Body of pancreas (tissue), 4 donors: ENCODE measurements at regions not wholly inside any gene's neighbourhood (a gene's known extent, or its start where the extent isn't known, plus 50 kb on each side); places are given as distances from the start of the nearest gene placed in this dataset.

ENCODE experiments used
- ATAC-seq: fragments of 150-250 bp; one replicate; pipeline ENCODE4 v1.9.1; 2016
- DNase-seq, 4 donors: peaks; one replicate each; pipeline ENCODE4 v3.0.0-alpha.2; 2019
- H3K27ac ChIP-seq, 4 donors: fragments of 200-600 bp; sonication (generic); 1 replicate in 3 of 4; 2 replicates in 1 of 4; pipeline versions ENCODE4 v1.5.1 to v1.6.1; 2016 to 2019; ENCODE audit warnings: mild to moderate bottlenecking in 1 of 4, mixed read lengths in 1 of 4, moderate library complexity in 1 of 4
- H3K27me3 ChIP-seq, 2 donors: fragments of 200-600 bp; sonication (generic); one replicate each; pipeline ENCODE4 v1.6.0; 2016; ENCODE audit warnings: mild to moderate bottlenecking in 1 of 2
- H3K36me3 ChIP-seq, 2 donors: fragments of 200-600 bp; sonication (generic); replicated peaks in 1 of 2; 2 replicates each; pipeline ENCODE4 v1.5.1; 2016; ENCODE audit warnings: low read depth in 2 of 2; ENCODE audit not compliant: insufficient read depth in 1 of 2
- H3K4me1 ChIP-seq: fragments of 200-600 bp; sonication (generic); one replicate; pipeline ENCODE4 v1.6.0; 2016
- H3K4me3 ChIP-seq, 2 donors: fragments of 200-600 bp; sonication (generic); 1 replicate in 1 of 2; 2 replicates in 1 of 2; pipeline ENCODE4 v1.5.1; 2016 to 2019
- H3K9me3 ChIP-seq, 3 donors: fragments of 200-600 bp; sonication (generic); 1 replicate in 2 of 3; 2 replicates in 1 of 3; pipeline ENCODE4 v1.5.1; 2016
- CTCF ChIP-seq, 7 experiments: fragments of 450-650 bp in 4 of 7; fragments of 200-600 bp in 3 of 7; sonication (generic) in 3 of 7; IDR thresholded peaks; one replicate each; pipeline ENCODE4 v1.5.1; 2016 to 2019; ENCODE audit warnings: antibody characterized with exemption in 7 of 7
- POLR2A ChIP-seq, 3 donors: fragments of 450-650 bp; IDR thresholded peaks; one replicate each; pipeline ENCODE4 v1.6.1; 2016; ENCODE audit warnings: antibody characterized with exemption in 3 of 3, mild to moderate bottlenecking in 2 of 3
- WGBS, 2 donors: methylation state at CpG; one replicate each; pipeline ENCODE4 v1.1.5; 2017; 5-methylcytosine and 5-hydroxymethylcytosine counted together
- intact Hi-C: fragments of 100-400 bp; cut with DNase I; formaldehyde crosslinking; loops from one replicate; pipeline ENCODE4 v1.15.1; 2023

GRCh38 chr4:59314637-59315036 is 1885.5 kb upstream of the ADGRL3 start:
- intact Hi-C loops: no loop called here
- Histone ChIP-seq H3K4me3 (no peak overlapping the region), H3K4me1 (no peaks in the 10 kb centered on the region), H3K36me3 (no peaks in the 10 kb centered on the region), H3K27me3 (no peaks in the 10 kb centered on the region), H3K27ac (no peak overlapping the region), H3K9me3 (no peaks in the 10 kb centered on the region)
- TF ChIP-seq POLR2A (IDR thresholded peaks at IDR 0.05): no peak
- ATAC-seq (no peak), DNase-seq (no peak)
- WGBS, 2 donors: 0 to 29% methylated on average over 1 of the region's 1 CpG

GRCh38 chr4:59339631-59340030 is 1860.5 kb upstream of the ADGRL3 start:
- intact Hi-C loops: no loop called here
- Histone ChIP-seq H3K36me3 (no peaks in the 10 kb centered on the region), H3K27me3 (no peaks in the 10 kb centered on the region), H3K27ac (no peak overlapping the region), H3K9me3 (no peaks in the 10 kb centered on the region), H3K4me1 (no peaks in the 10 kb centered on the region), H3K4me3 (no peak overlapping the region)
- DNase-seq (no peak), ATAC-seq (no peak)
- TF ChIP-seq POLR2A (IDR thresholded peaks at IDR 0.05) (no peak), CTCF (IDR thresholded peaks at IDR 0.05) (no peak)

- Histone ChIP-seq H3K9me3 (no peaks in the 10 kb centered on the region), H3K4me3 (no peak overlapping the region), H3K36me3 (no peaks in the 10 kb centered on the region), H3K27me3 (no peaks in the 10 kb centered on the region), H3K27ac (no peak overlapping the region), H3K4me1 (no peaks in the 10 kb centered on the region)
- ATAC-seq (no peak), DNase-seq (no peak)
- intact Hi-C loops: no loop called here
- TF ChIP-seq POLR2A (IDR thresholded peaks at IDR 0.05) (no peak), CTCF (IDR thresholded peaks at IDR 0.05) (no peak)
Observed at GRCh38 chr4:59341506-59341905, 1858.6 kb upstream of the ADGRL3 start.

- intact Hi-C loops: no loop called here
- TF ChIP-seq CTCF (IDR thresholded peaks at IDR 0.05) (no peak), POLR2A (IDR thresholded peaks at IDR 0.05) (no peak)
- ATAC-seq (no peak), DNase-seq (no peak)
- Histone ChIP-seq H3K27ac (no peak overlapping the region), H3K36me3 (no peaks in the 10 kb centered on the region), H3K9me3 (no peaks in the 10 kb centered on the region), H3K27me3 (no peaks in the 10 kb centered on the region), H3K4me1 (no peaks in the 10 kb centered on the region), H3K4me3 (no peak overlapping the region)
Observed at GRCh38 chr4:59348949-59349348, 1851.2 kb upstream of the ADGRL3 start.

- ATAC-seq (no peak), DNase-seq (no peak)
- Histone ChIP-seq H3K4me3 (no peak overlapping the region), H3K4me1 (no peaks in the 10 kb centered on the region), H3K27ac (no peak overlapping the region), H3K36me3 (no peaks in the 10 kb centered on the region), H3K27me3 (no peaks in the 10 kb centered on the region), H3K9me3 (no peaks in the 10 kb centered on the region)
- TF ChIP-seq CTCF (IDR thresholded peaks at IDR 0.05) (no peak), POLR2A (IDR thresholded peaks at IDR 0.05) (no peak)
- intact Hi-C loops: no loop called here
Observed at GRCh38 chr4:59369229-59369628, 1830.9 kb upstream of the ADGRL3 start.
